ENCODE measurements at regions not wholly inside any gene's neighbourhood (a gene's known extent, or its start where the extent isn't known, plus 50 kb on each side); places are given as distances from the start of the nearest gene placed in this dataset.
A peak's percentile ranks its signal among the peaks of the same experiment; 100 is the strongest.

DNA sequence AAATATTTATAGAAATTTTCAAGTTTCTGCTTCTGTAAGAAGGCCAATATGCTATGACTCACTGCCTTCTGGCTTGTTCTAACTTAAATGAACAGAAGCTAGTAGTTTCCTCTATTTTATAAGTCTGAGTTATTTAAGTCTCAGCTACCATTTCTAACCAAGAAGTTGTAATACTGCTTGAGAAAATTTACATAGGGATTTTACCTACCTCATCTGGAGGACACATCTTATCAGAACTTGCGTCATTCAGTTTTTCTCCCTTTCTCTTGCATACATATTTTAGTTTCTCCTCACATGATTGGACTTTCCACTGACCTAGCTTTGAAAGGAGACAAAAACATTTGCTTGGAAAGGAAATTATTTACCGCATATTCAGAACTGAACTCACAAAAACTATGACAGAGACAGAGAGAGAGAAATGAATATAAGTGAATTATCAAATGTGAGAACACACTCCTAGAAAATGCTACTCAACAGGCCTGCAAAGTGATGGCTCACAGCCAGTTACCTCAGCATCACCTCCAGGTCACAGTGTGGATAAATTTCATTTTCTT, 81.1 kb upstream of the CD302 start:
- ChIA-PET SMC1A (ENCODE audit: uncharacterized antibody, unreplicated experiment) (interaction anchor here (0.7 to 46.3 kb wide), 11 partner anchors 9 to 89 kb away, joined by 3 to 1536 read pairs (median 3); partner anchors contain the start of gene LY75), RAD21 (ENCODE audit: unreplicated experiment) (interaction anchor here (0.6 to 1.6 kb wide), 15 partner anchors 9 to 89 kb away, joined by 3 to 30 read pairs (median 5); partner anchors contain the start of gene LY75), CTCF (interaction anchor here (0.7 to 2.5 kb wide), 7 partner anchors 11 to 1484 kb away, joined by 3 to 18 read pairs (median 4); no protein-coding TSS in a partner anchor), POLR2A (interaction anchor here (0.7 to 4.6 kb wide), 6 partner anchors 9 to 83 kb away, joined by 4 to 60 read pairs (median 8); partner anchors contain the start of gene LY75)
- peak; percentile 44 for FAIRE-seq
- H3K9me3 ChIP-seq (replicated peaks; ENCODE audit: control insufficient read depth, insufficient read depth, low read length), result no peaks in the 10 kb centered on the region
- 0% methylated on average over 2 of the region's 2 CpGs for WGBS (ENCODE audit: insufficient coverage, insufficient replicate concordance, low lambda C conversion rate, missing lambda C conversion rate)
- H3K27ac ChIP-seq (ENCODE audit: control insufficient read depth, insufficient read depth), result peak overlapping the region; percentile 85
- no peak overlapping the region for H3K9ac ChIP-seq (ENCODE audit: control insufficient read depth, insufficient read depth, low read length)
- intact Hi-C loops (cut with micrococcal nuclease; ENCODE audit: unreplicated experiment), result loop anchor here (1.0 to 5.0 kb wide), 2 partner anchors 16 to 83 kb away; no protein-coding TSS in a partner anchor
- H2AFZ ChIP-seq (ENCODE audit: control insufficient read depth, low read depth, low read length), result no peak overlapping the region
- no peak overlapping the region for H3K4me3 ChIP-seq
- H3K4me2 ChIP-seq (ENCODE audit: control insufficient read depth, insufficient read depth), result peak overlapping the region; percentile 26
- no peaks in the 10 kb centered on the region for H3K79me2 ChIP-seq (ENCODE audit: control insufficient read depth, insufficient read depth, low read length)
- in situ Hi-C loops (cut with MboI), result no loop called here
- peaks cover 0 to 19% of the 10 kb centered on the region in 2 experiments; a peak in 2 of 4 replicates for H3K36me3 ChIP-seq (ENCODE audit: control insufficient read depth in 2 of 2, insufficient read depth in 2 of 2, low read length in 1 of 2)
- peak; percentile 88 for ATAC-seq
- BruUV-seq (replicated peaks), result no TSS peak
- DNase-seq (ENCODE audit: low read depth, low spot score), result peak; percentile 77
- H4K20me1 ChIP-seq (ENCODE audit: control insufficient read depth, insufficient read depth), result no peaks in the 10 kb centered on the region
- H3K4me1 ChIP-seq (ENCODE audit: control insufficient read depth, insufficient read depth, low read length), result peaks cover 17% of the 10 kb centered on the region
- H3K27me3 ChIP-seq (replicated peaks in 1 of 2; ENCODE audit: control insufficient read depth in 2 of 2, insufficient read depth in 2 of 2, low read length in 1 of 2), result no peaks in the 10 kb centered on the region
- no peak for TF ChIP-seq CHD4 (IDR thresholded peaks at IDR 0.05)
- TF ChIP-seq, protein P1, sequence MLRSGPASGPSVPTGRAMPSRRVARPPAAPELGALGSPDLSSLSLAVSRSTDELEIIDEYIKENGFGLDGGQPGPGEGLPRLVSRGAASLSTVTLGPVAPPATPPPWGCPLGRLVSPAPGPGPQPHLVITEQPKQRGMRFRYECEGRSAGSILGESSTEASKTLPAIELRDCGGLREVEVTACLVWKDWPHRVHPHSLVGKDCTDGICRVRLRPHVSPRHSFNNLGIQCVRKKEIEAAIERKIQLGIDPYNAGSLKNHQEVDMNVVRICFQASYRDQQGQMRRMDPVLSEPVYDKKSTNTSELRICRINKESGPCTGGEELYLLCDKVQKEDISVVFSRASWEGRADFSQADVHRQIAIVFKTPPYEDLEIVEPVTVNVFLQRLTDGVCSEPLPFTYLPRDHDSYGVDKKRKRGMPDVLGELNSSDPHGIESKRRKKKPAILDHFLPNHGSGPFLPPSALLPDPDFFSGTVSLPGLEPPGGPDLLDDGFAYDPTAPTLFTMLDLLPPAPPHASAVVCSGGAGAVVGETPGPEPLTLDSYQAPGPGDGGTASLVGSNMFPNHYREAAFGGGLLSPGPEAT (IDR thresholded peaks at IDR 0.05; ENCODE audit: low read depth), result peak; percentile 89
- TF ChIP-seq NR2C1 (IDR thresholded peaks at IDR 0.05), result no peak
- TF ChIP-seq BHLHE40 (IDR thresholded peaks at IDR 0.05; ENCODE audit: borderline replicate concordance in 1 of 2, low read depth in 2 of 2, low read length in 1 of 2), result peak; percentile 80 to 88
- peak; percentile 70 for TF ChIP-seq SMAD1 (IDR thresholded peaks at IDR 0.05; ENCODE audit: low read depth, partially characterized antibody)
- no peak for TF ChIP-seq BRCA1 (IDR thresholded peaks at IDR 0.05; ENCODE audit: low read depth, low read length)
- TF ChIP-seq BACH1 (IDR thresholded peaks at IDR 0.05; ENCODE audit: borderline replicate concordance), result peak; percentile 19; the same call in 1 of the 2 replicates
- no peak for TF ChIP-seq GATAD2B (conservative IDR thresholded peaks at IDR 0.05; ENCODE audit: low read depth)
- no peak for TF ChIP-seq TCF12 (IDR thresholded peaks at IDR 0.05; ENCODE audit: low read depth, low read length)
- no peak for TF ChIP-seq WRNIP1 (IDR thresholded peaks at IDR 0.05; ENCODE audit: borderline replicate concordance, low read depth, low read length)
- no peak for TF ChIP-seq HCFC1 (IDR thresholded peaks at IDR 0.05; ENCODE audit: low read length)
- peak; percentile 75 for TF ChIP-seq NR2F1 (conservative IDR thresholded peaks at IDR 0.05)
- TF ChIP-seq MEF2B (IDR thresholded peaks at IDR 0.05; ENCODE audit: partially characterized antibody, poor library complexity, severe bottlenecking), result peak; percentile 57
- TF ChIP-seq, protein P2, sequence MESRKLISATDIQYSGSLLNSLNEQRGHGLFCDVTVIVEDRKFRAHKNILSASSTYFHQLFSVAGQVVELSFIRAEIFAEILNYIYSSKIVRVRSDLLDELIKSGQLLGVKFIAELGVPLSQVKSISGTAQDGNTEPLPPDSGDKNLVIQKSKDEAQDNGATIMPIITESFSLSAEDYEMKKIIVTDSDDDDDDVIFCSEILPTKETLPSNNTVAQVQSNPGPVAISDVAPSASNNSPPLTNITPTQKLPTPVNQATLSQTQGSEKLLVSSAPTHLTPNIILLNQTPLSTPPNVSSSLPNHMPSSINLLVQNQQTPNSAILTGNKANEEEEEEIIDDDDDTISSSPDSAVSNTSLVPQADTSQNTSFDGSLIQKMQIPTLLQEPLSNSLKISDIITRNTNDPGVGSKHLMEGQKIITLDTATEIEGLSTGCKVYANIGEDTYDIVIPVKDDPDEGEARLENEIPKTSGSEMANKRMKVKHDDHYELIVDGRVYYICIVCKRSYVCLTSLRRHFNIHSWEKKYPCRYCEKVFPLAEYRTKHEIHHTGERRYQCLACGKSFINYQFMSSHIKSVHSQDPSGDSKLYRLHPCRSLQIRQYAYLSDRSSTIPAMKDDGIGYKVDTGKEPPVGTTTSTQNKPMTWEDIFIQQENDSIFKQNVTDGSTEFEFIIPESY (IDR thresholded peaks at IDR 0.05), result no peak
- TF ChIP-seq, protein P3, sequence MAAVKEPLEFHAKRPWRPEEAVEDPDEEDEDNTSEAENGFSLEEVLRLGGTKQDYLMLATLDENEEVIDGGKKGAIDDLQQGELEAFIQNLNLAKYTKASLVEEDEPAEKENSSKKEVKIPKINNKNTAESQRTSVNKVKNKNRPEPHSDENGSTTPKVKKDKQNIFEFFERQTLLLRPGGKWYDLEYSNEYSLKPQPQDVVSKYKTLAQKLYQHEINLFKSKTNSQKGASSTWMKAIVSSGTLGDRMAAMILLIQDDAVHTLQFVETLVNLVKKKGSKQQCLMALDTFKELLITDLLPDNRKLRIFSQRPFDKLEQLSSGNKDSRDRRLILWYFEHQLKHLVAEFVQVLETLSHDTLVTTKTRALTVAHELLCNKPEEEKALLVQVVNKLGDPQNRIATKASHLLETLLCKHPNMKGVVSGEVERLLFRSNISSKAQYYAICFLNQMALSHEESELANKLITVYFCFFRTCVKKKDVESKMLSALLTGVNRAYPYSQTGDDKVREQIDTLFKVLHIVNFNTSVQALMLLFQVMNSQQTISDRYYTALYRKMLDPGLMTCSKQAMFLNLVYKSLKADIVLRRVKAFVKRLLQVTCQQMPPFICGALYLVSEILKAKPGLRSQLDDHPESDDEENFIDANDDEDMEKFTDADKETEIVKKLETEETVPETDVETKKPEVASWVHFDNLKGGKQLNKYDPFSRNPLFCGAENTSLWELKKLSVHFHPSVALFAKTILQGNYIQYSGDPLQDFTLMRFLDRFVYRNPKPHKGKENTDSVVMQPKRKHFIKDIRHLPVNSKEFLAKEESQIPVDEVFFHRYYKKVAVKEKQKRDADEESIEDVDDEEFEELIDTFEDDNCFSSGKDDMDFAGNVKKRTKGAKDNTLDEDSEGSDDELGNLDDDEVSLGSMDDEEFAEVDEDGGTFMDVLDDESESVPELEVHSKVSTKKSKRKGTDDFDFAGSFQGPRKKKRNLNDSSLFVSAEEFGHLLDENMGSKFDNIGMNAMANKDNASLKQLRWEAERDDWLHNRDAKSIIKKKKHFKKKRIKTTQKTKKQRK (IDR thresholded peaks at IDR 0.05; ENCODE audit: low read depth, low read length), result no peak
- TF ChIP-seq ZNF622 (IDR thresholded peaks at IDR 0.05), result no peak
- no peak for TF ChIP-seq SP1 (IDR thresholded peaks at IDR 0.05; ENCODE audit: low read depth, low read length)
- TF ChIP-seq JUND (IDR thresholded peaks at IDR 0.05; ENCODE audit: low read depth, low read length), result no peak
- TF ChIP-seq CREB1 (IDR thresholded peaks at IDR 0.05; ENCODE audit: low read depth), result peak; percentile 91

Measured in GM12878 (cell line).